GM13976 (cell line): ENCODE measurements at regions not wholly inside any gene's neighbourhood (a gene's known extent, or its start where the extent isn't known, plus 50 kb on each side); places are given as distances from the start of the nearest gene placed in this dataset.

Experiments used
- DNase-seq: peaks from one replicate; pipeline ENCODE4 v3.0.0; 2012; ENCODE audit warnings: low spot score
- in situ Hi-C: fragments of 300-500 bp; cut with MboI; formaldehyde crosslinking; loops from one replicate; pipeline ENCODE4 v1.12.0; 2022; ENCODE audit warnings: low sequenced_read_pairs, mixed read lengths, inconsistent platforms; ENCODE audit not compliant: unreplicated experiment
- TF ChIP-seq, protein P1 (sequence below): IDR thresholded peaks from 2 replicates; pipeline ENCODE4 v1.5.1; 2012; ENCODE audit warnings: borderline replicate concordance, mild to moderate bottlenecking; ENCODE audit not compliant: insufficient read depth; ENCODE audit errors: extremely low read depth, missing control alignments, control extremely low read depth

DNA sequence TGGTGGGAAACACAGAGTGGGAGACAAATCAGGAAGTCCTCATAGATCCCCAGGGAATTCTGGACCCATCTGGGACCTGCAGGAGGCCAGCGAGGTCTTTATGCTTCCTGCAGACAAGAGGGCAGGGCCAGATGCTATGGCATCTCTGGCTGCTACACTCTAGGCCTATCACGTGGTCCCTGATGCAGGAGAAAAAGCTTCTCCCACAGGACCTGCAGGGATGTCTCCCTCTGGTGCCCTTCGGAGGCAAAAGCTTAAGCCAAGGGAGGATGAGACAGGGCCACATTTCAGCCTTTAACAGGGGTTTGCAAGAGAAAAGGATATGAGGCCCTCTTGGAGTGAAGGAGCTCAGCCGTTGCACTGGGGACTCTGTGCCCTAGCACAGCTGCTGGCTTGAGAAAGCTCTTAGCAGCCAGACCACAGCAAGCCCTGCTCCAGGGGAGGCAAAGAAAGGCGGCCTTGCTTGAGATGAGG lies 243.0 kb downstream of the C1orf94 start:
- TF ChIP-seq, protein P1, sequence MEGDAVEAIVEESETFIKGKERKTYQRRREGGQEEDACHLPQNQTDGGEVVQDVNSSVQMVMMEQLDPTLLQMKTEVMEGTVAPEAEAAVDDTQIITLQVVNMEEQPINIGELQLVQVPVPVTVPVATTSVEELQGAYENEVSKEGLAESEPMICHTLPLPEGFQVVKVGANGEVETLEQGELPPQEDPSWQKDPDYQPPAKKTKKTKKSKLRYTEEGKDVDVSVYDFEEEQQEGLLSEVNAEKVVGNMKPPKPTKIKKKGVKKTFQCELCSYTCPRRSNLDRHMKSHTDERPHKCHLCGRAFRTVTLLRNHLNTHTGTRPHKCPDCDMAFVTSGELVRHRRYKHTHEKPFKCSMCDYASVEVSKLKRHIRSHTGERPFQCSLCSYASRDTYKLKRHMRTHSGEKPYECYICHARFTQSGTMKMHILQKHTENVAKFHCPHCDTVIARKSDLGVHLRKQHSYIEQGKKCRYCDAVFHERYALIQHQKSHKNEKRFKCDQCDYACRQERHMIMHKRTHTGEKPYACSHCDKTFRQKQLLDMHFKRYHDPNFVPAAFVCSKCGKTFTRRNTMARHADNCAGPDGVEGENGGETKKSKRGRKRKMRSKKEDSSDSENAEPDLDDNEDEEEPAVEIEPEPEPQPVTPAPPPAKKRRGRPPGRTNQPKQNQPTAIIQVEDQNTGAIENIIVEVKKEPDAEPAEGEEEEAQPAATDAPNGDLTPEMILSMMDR: no peak
- in situ Hi-C loops: no loop called here
- DNase-seq: no peak

- in situ Hi-C loops: no loop called here
- TF ChIP-seq, protein P1: no peak
- DNase-seq: no peak
These were observed 248.3 kb downstream of the C1orf94 start for GRCh38 chr1:34425046-34425445.

DNA sequence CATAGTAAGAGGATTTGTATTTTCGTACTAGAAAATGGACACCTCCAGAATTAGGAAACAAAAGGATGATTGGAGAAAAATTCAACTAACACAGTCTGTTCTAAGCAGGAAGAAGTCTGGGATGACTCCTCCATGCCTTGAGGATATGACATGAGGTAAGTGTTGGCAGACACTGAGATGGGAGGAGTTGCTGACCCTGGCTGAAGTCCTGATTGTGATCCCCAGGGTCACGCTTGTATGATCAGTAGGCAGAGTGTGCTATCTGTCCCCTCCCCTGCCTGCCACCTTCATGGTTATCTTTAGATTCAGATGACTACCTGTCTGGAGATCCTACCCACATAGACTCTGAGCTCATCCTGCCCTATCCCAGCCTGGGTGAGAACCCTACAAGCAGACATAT lies 249.1 kb downstream of the C1orf94 start:
- DNase-seq: no peak
- TF ChIP-seq, protein P1: no peak
- in situ Hi-C loops: no loop called here

DNA sequence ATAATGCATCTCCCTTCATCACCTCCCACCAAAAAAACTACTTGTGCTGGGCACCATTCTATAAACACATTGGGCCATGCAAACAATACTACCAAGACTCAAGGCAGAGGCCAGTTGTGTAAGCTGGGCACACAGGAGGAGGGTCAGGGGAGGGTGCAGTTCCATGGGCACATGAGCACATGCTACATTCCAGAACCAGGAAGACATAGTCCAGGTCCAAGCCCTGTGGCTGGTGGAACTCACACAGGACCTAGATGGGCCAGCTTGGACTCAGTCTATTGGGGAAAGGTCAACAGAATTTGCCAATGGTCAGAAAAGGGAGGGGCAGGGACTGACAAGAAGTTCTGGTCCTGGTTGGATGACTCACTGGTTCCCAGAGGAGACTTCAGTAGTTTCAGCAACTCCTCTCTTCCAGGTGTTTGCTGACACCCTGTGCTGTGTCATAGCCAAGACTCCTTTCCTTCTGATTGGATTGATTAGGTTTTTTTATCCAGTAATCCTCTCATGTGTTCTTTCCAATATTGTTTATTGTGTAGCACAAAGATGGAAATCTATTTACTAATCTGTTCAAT lies 249.7 kb downstream of the C1orf94 start:
- no peak for DNase-seq
- in situ Hi-C loops: no loop called here
- TF ChIP-seq, protein P1: no peak

DNA sequence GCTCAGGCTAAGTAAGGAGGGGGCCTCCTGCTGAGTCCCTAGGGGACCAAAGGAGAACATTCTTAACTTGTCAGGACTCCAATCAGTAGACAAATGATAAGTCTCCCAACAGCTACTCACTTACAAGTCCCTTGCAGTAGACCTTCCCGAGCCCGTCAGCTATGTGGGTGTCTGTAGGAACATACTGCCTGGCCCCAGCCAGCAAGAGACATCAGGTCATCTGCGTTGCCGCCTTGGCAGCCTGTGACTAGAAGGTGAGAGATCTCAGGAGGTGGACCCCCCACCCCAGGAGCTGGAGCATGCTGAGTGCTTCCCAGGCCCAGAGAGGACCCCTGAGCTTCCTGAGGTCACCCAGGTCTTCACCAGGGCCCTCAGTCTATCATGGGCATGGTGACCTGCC lies 250.5 kb downstream of the C1orf94 start:
- in situ Hi-C loops: no loop called here
- TF ChIP-seq, protein P1: no peak
- DNase-seq: no peak

GRCh38 chr1:34433099-34433498 lies 256.4 kb downstream of the C1orf94 start:
- DNase-seq: no peak
- TF ChIP-seq, protein P1: no peak
- in situ Hi-C loops: no loop called here
